Neural crest cell (in vitro differentiated cells): ENCODE measurements at regions not wholly inside any gene's neighbourhood (a gene's known extent, or its start where the extent isn't known, plus 50 kb on each side); places are given as distances from the start of the nearest gene placed in this dataset.

ENCODE experiments used
- DNase-seq: peaks from one replicate; pipeline ENCODE4 v3.0.0; 2021; ENCODE audit warnings: low read depth, mixed read lengths, low spot score
- H3K27ac Mint-ChIP-seq: one replicate; pipeline ENCODE4 v1.8.0; 2021; ENCODE audit warnings: mild to moderate bottlenecking, mixed read lengths; ENCODE audit not compliant: unreplicated experiment
- H3K27me3 Mint-ChIP-seq: 2 replicates; pipeline ENCODE4 v1.8.0; 2021; ENCODE audit warnings: low read depth, mild to moderate bottlenecking, mixed read lengths
- H3K36me3 Mint-ChIP-seq: 2 replicates; pipeline ENCODE4 v1.8.0; 2021; ENCODE audit warnings: low read depth, mild to moderate bottlenecking, mixed read lengths
- H3K4me1 Mint-ChIP-seq: 2 replicates; pipeline ENCODE4 v1.8.0; 2021; ENCODE audit warnings: mixed read lengths
- H3K4me3 Mint-ChIP-seq: one replicate; pipeline ENCODE4 v1.8.0; 2021; ENCODE audit warnings: mild to moderate bottlenecking, mixed read lengths
- H3K9me3 Mint-ChIP-seq: 2 replicates; pipeline ENCODE4 v1.8.0; 2021; ENCODE audit warnings: mixed read lengths
- CTCF ChIP-seq: fragments of 200-600 bp; sonication (generic); conservative IDR thresholded peaks from 2 replicates; pipeline ENCODE4 v1.5.0; 2021; ENCODE audit warnings: antibody characterized with exemption, mild to moderate bottlenecking

GRCh38 chr5:27830546-27830945, 792.2 kb upstream of the CDH9 start:
- Mint-ChIP-seq H3K27ac (no peak overlapping the region), H3K4me3 (no peak overlapping the region), H3K4me1 (no peaks in the 10 kb centered on the region), H3K36me3 (no peaks in the 10 kb centered on the region), H3K27me3 (no peaks in the 10 kb centered on the region), H3K9me3 (no peaks in the 10 kb centered on the region)
- DNase-seq, result no peak
- no peak for TF ChIP-seq CTCF

- H3K36me3 Mint-ChIP-seq, result no peaks in the 10 kb centered on the region
- no peaks in the 10 kb centered on the region for H3K27me3 Mint-ChIP-seq
- TF ChIP-seq CTCF, result no peak
- H3K4me3 Mint-ChIP-seq, result no peak overlapping the region
- H3K9me3 Mint-ChIP-seq, result no peaks in the 10 kb centered on the region
- H3K4me1 Mint-ChIP-seq, result no peaks in the 10 kb centered on the region
- no peak for DNase-seq
- no peak overlapping the region for H3K27ac Mint-ChIP-seq
Measured at GRCh38 chr5:27821681-27822080, 783.3 kb upstream of the CDH9 start.

GRCh38 chr5:27818888-27819287, 780.5 kb upstream of the CDH9 start:
- H3K27me3 Mint-ChIP-seq, result no peaks in the 10 kb centered on the region
- no peak overlapping the region for H3K4me3 Mint-ChIP-seq
- no peak overlapping the region for H3K27ac Mint-ChIP-seq
- H3K9me3 Mint-ChIP-seq, result no peaks in the 10 kb centered on the region
- no peaks in the 10 kb centered on the region for H3K4me1 Mint-ChIP-seq
- H3K36me3 Mint-ChIP-seq, result no peaks in the 10 kb centered on the region
- no peak for TF ChIP-seq CTCF
- DNase-seq, result no peak

- Mint-ChIP-seq H3K27ac (no peak overlapping the region), H3K36me3 (no peaks in the 10 kb centered on the region), H3K4me3 (no peak overlapping the region), H3K27me3 (no peaks in the 10 kb centered on the region), H3K4me1 (no peaks in the 10 kb centered on the region), H3K9me3 (no peaks in the 10 kb centered on the region)
- no peak for DNase-seq
- TF ChIP-seq CTCF, result no peak
Measured at GRCh38 chr5:27814983-27815382, 776.6 kb upstream of the CDH9 start.

- no peaks in the 10 kb centered on the region for H3K27me3 Mint-ChIP-seq
- no peak for DNase-seq
- no peak overlapping the region for H3K4me3 Mint-ChIP-seq
- H3K36me3 Mint-ChIP-seq, result no peaks in the 10 kb centered on the region
- H3K27ac Mint-ChIP-seq, result no peak overlapping the region
- TF ChIP-seq CTCF, result no peak
- H3K4me1 Mint-ChIP-seq, result no peaks in the 10 kb centered on the region
- H3K9me3 Mint-ChIP-seq, result no peaks in the 10 kb centered on the region
Measured at GRCh38 chr5:27814286-27814685, 775.9 kb upstream of the CDH9 start.

GRCh38 chr5:27810458-27810857, 772.1 kb upstream of the CDH9 start:
- Mint-ChIP-seq H3K9me3 (no peaks in the 10 kb centered on the region), H3K4me3 (no peak overlapping the region), H3K36me3 (no peaks in the 10 kb centered on the region), H3K27ac (no peak overlapping the region), H3K27me3 (no peaks in the 10 kb centered on the region), H3K4me1 (no peaks in the 10 kb centered on the region)
- TF ChIP-seq CTCF, result no peak
- DNase-seq, result no peak
